MM.1S (cell line): ENCODE measurements at regions not wholly inside any gene's neighbourhood (a gene's known extent, or its start where the extent isn't known, plus 50 kb on each side); places are given as distances from the start of the nearest gene placed in this dataset.

Experiments used
- EZH2 ChIP-seq: fragments of 300-600 bp; sonication (generic); optimal IDR thresholded peaks from 2 replicates; pipeline ENCODE3; 2017; ENCODE audit warnings: low read depth, mild to moderate bottlenecking, antibody characterized with exemption, low read length, mixed read lengths
- TF ChIP-seq, protein P1 (sequence below): fragments of 300-600 bp; sonication (generic); IDR thresholded peaks from 2 replicates; pipeline ENCODE4 v1.5.1; 2016; ENCODE audit warnings: antibody characterized with exemption, low read length, mixed read lengths

DNA sequence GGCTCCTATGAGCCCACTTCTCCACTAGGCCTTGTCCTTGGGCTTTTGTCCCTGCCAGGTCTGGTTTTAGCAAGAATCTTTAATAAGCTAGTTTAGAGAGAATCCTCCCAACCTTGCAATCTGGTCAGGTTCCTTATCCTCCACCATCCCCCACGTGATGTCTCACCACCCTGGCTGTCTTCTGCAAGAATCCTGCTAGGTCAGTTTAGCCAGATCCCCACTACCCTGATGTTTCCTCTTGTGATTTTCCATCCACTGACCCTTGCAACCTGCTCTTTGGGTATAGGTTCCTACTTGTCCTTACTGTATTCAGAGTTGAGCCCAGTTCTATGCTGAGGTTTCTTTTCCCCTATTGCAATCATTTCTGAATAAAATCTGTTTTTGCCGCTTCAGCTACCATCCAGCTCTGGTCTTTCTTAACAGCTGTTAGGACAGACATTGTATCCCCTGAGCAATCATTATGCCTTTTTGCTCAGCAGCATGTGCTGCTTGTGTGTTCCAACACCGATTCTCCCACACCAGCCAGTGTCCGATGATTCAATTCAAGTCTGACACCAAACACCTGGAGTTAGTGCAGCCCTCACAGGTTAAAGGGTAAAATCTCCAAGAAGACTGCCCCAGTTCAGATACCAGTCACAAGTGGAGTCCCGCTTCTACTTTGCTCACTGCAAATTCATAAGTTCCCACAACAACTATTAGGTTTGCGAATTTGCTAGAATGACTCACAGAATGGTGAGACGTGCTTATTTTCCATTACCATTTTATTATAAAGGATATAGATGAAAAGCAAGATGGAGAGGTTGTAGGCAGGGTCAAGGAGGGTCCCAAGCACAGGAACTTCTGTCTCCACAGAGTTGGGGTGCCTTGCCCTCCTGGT lies 62.2 kb upstream of the ADCY1 start:
- TF ChIP-seq EZH2 = no peak
- TF ChIP-seq, protein P1, sequence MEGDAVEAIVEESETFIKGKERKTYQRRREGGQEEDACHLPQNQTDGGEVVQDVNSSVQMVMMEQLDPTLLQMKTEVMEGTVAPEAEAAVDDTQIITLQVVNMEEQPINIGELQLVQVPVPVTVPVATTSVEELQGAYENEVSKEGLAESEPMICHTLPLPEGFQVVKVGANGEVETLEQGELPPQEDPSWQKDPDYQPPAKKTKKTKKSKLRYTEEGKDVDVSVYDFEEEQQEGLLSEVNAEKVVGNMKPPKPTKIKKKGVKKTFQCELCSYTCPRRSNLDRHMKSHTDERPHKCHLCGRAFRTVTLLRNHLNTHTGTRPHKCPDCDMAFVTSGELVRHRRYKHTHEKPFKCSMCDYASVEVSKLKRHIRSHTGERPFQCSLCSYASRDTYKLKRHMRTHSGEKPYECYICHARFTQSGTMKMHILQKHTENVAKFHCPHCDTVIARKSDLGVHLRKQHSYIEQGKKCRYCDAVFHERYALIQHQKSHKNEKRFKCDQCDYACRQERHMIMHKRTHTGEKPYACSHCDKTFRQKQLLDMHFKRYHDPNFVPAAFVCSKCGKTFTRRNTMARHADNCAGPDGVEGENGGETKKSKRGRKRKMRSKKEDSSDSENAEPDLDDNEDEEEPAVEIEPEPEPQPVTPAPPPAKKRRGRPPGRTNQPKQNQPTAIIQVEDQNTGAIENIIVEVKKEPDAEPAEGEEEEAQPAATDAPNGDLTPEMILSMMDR = no peak
